GM23338 (cell line): ENCODE measurements at regions not wholly inside any gene's neighbourhood (a gene's known extent, or its start where the extent isn't known, plus 50 kb on each side); places are given as distances from the start of the nearest gene placed in this dataset.

Experiments
- ATAC-seq: fragments of 200-7000 bp; cut with Tn5 transposase; 3 replicates; pipeline ENCODE4 v1.9.1; 2020
- DNase-seq: peaks from one replicate; pipeline ENCODE4 v3.0.0-alpha.2; 2015; ENCODE audit warnings: low spot score
- H2AFZ ChIP-seq: fragments of 200-600 bp; sonication (generic); 2 replicates; pipeline ENCODE4 v1.8.0; 2016; ENCODE audit warnings: antibody characterized with exemption, mild to moderate bottlenecking, moderate library complexity
- H3F3A ChIP-seq: fragments of 200-600 bp; sonication (generic); replicated peaks from 2 replicates; pipeline ENCODE4 v1.8.0; 2017; ENCODE audit warnings: antibody characterized with exemption, mixed run types, low read depth
- H3K27ac ChIP-seq: fragments of 200-600 bp; sonication (generic); 2 replicates; pipeline ENCODE4 v1.6.1; 2016; ENCODE audit warnings: low read depth
- H3K27me3 ChIP-seq: fragments of 200-600 bp; sonication (generic); 2 replicates; pipeline ENCODE4 v1.8.0; 2016; ENCODE audit warnings: mild to moderate bottlenecking, mixed run types, moderate library complexity; ENCODE audit not compliant: insufficient read depth
- H3K36me3 ChIP-seq: fragments of 200-600 bp; sonication (generic); 2 replicates; pipeline ENCODE4 v1.8.0; 2016; ENCODE audit warnings: mild to moderate bottlenecking; ENCODE audit not compliant: insufficient read depth
- H3K4me1 ChIP-seq: fragments of 200-600 bp; sonication (generic); 2 replicates; pipeline ENCODE4 v1.8.0; 2016; ENCODE audit warnings: mild to moderate bottlenecking, moderate library complexity; ENCODE audit not compliant: insufficient read depth
- H3K4me2 ChIP-seq: fragments of 200-600 bp; sonication (generic); 2 replicates; pipeline ENCODE4 v1.7.1; 2017; ENCODE audit warnings: mixed run types
- H3K4me3 ChIP-seq: fragments of 200-600 bp; sonication (generic); 2 replicates; pipeline ENCODE4 v1.6.1; 2016; ENCODE audit warnings: mixed run types
- H3K79me2 ChIP-seq: fragments of 200-600 bp; sonication (generic); replicated peaks from 2 replicates; pipeline ENCODE4 v1.8.0; 2017; ENCODE audit warnings: mild to moderate bottlenecking; ENCODE audit not compliant: insufficient read depth
- H3K9me2 ChIP-seq: fragments of 200-600 bp; sonication (generic); 2 replicates; pipeline ENCODE4 v1.8.0; 2017; ENCODE audit not compliant: insufficient read depth
- H4K20me1 ChIP-seq: fragments of 200-600 bp; sonication (generic); replicated peaks from 2 replicates; pipeline ENCODE4 v1.8.0; 2017; ENCODE audit warnings: mild to moderate bottlenecking; ENCODE audit not compliant: insufficient read depth
- H3K27ac Mint-ChIP-seq: 2 replicates; pipeline ENCODE4 v1.8.0; 2020; ENCODE audit warnings: inconsistent platforms, mild to moderate bottlenecking, moderate library complexity, mixed read lengths
- H3K27me3 Mint-ChIP-seq: 3 replicates; pipeline ENCODE4 v1.8.0; 2022; ENCODE audit warnings: low read depth, mild to moderate bottlenecking, moderate library complexity, mixed read lengths, inconsistent platforms; ENCODE audit not compliant: insufficient read depth, poor library complexity
- H3K36me3 Mint-ChIP-seq: 3 replicates; pipeline ENCODE4 v1.8.0; 2021; ENCODE audit warnings: low read depth, mild to moderate bottlenecking, inconsistent platforms, moderate library complexity, mixed read lengths
- H3K4me1 Mint-ChIP-seq: 3 replicates; pipeline ENCODE4 v1.8.0; 2020; ENCODE audit warnings: mild to moderate bottlenecking, inconsistent platforms, mixed read lengths
- H3K4me3 Mint-ChIP-seq: 3 replicates; pipeline ENCODE4 v1.8.0; 2021; ENCODE audit warnings: moderate library complexity, mild to moderate bottlenecking, inconsistent platforms, mixed read lengths
- H3K9me3 Mint-ChIP-seq: 3 replicates; pipeline ENCODE4 v1.8.0; 2020; ENCODE audit warnings: moderate library complexity, mild to moderate bottlenecking, inconsistent platforms, mixed read lengths
- CREB1 ChIP-seq: fragments of 250-450 bp; sonication (Bioruptor Pico); IDR thresholded peaks from 2 replicates; pipeline ENCODE4 v1.5.0; 2020; ENCODE audit warnings: low read depth, mild to moderate bottlenecking, moderate library complexity
- ETS1 ChIP-seq: IDR thresholded peaks from 2 replicates; pipeline ENCODE4 v1.6.1; 2016; ENCODE audit warnings: antibody characterized with exemption
- EZH2 ChIP-seq: fragments of 200-600 bp; sonication (generic); IDR thresholded peaks from one replicate; pipeline ENCODE4 v1.8.0; 2017; ENCODE audit warnings: antibody characterized with exemption, mild to moderate bottlenecking, low read depth; ENCODE audit not compliant: unreplicated experiment
- EZH2phosphoT487 ChIP-seq: fragments of 200-600 bp; sonication (generic); IDR thresholded peaks from one replicate; pipeline ENCODE4 v1.8.1; 2018; ENCODE audit warnings: antibody characterized with exemption; ENCODE audit not compliant: unreplicated experiment
- JUNB ChIP-seq: IDR thresholded peaks from one replicate; pipeline ENCODE4 v1.6.1; 2016; ENCODE audit warnings: antibody characterized with exemption; ENCODE audit not compliant: unreplicated experiment
- ZNF331 ChIP-seq: fragments of 250-450 bp; sonication (Bioruptor Pico); IDR thresholded peaks from 2 replicates; pipeline ENCODE4 v1.5.0; 2020; ENCODE audit warnings: low read depth, mild to moderate bottlenecking, moderate library complexity
- TF ChIP-seq, protein P1 (sequence below): IDR thresholded peaks from one replicate; pipeline ENCODE4 v1.6.1; 2018; ENCODE audit warnings: antibody characterized with exemption; ENCODE audit not compliant: unreplicated experiment
- TF ChIP-seq, protein P2 (sequence below), 2 experiments: fragments of 200-600 bp in 1 of 2; sonication (generic) in 1 of 2; conservative IDR thresholded peaks; 2 replicates each; pipeline versions ENCODE4 v1.5.1 to v1.6.1; 2016 to 2017; ENCODE audit warnings: antibody characterized with exemption in 2 of 2, low read depth in 2 of 2, mild to moderate bottlenecking in 2 of 2, moderate library complexity in 1 of 2

DNA sequence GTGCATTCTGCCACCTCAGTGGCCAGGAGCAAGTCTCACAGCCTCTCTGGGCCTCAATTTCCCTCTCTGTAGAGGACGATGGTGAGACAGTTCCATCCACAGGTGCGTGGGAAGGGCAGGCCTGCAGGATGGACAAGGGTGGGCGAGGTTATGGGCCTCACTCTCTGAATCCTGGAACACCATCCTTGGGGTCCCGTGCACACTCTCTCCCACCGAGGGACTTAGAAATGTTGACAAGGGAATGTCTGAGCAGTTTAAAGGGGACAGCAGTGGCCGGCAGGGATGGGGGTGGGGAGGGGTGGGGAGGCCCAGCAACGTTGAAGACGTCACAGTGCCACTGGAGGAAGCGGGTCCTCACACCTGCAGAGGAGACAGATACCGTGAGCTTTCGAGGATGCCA, 111.5 kb downstream of the FOXL3 start (continued):
- TF ChIP-seq, protein P1, sequence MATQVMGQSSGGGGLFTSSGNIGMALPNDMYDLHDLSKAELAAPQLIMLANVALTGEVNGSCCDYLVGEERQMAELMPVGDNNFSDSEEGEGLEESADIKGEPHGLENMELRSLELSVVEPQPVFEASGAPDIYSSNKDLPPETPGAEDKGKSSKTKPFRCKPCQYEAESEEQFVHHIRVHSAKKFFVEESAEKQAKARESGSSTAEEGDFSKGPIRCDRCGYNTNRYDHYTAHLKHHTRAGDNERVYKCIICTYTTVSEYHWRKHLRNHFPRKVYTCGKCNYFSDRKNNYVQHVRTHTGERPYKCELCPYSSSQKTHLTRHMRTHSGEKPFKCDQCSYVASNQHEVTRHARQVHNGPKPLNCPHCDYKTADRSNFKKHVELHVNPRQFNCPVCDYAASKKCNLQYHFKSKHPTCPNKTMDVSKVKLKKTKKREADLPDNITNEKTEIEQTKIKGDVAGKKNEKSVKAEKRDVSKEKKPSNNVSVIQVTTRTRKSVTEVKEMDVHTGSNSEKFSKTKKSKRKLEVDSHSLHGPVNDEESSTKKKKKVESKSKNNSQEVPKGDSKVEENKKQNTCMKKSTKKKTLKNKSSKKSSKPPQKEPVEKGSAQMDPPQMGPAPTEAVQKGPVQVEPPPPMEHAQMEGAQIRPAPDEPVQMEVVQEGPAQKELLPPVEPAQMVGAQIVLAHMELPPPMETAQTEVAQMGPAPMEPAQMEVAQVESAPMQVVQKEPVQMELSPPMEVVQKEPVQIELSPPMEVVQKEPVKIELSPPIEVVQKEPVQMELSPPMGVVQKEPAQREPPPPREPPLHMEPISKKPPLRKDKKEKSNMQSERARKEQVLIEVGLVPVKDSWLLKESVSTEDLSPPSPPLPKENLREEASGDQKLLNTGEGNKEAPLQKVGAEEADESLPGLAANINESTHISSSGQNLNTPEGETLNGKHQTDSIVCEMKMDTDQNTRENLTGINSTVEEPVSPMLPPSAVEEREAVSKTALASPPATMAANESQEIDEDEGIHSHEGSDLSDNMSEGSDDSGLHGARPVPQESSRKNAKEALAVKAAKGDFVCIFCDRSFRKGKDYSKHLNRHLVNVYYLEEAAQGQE = no peak
- TF ChIP-seq, protein P2, sequence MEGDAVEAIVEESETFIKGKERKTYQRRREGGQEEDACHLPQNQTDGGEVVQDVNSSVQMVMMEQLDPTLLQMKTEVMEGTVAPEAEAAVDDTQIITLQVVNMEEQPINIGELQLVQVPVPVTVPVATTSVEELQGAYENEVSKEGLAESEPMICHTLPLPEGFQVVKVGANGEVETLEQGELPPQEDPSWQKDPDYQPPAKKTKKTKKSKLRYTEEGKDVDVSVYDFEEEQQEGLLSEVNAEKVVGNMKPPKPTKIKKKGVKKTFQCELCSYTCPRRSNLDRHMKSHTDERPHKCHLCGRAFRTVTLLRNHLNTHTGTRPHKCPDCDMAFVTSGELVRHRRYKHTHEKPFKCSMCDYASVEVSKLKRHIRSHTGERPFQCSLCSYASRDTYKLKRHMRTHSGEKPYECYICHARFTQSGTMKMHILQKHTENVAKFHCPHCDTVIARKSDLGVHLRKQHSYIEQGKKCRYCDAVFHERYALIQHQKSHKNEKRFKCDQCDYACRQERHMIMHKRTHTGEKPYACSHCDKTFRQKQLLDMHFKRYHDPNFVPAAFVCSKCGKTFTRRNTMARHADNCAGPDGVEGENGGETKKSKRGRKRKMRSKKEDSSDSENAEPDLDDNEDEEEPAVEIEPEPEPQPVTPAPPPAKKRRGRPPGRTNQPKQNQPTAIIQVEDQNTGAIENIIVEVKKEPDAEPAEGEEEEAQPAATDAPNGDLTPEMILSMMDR (conservative IDR thresholded peaks at IDR 0.05; ENCODE audit: low read depth in 2 of 2) = no peak
- TF ChIP-seq ETS1 = no peak
- TF ChIP-seq EZH2phosphoT487 = no peak
- no peak for TF ChIP-seq ZNF331 (CRISPR knock-in tag)
- no peak for TF ChIP-seq EZH2
- TF ChIP-seq CREB1 = no peak
- no peak for TF ChIP-seq JUNB

DNA sequence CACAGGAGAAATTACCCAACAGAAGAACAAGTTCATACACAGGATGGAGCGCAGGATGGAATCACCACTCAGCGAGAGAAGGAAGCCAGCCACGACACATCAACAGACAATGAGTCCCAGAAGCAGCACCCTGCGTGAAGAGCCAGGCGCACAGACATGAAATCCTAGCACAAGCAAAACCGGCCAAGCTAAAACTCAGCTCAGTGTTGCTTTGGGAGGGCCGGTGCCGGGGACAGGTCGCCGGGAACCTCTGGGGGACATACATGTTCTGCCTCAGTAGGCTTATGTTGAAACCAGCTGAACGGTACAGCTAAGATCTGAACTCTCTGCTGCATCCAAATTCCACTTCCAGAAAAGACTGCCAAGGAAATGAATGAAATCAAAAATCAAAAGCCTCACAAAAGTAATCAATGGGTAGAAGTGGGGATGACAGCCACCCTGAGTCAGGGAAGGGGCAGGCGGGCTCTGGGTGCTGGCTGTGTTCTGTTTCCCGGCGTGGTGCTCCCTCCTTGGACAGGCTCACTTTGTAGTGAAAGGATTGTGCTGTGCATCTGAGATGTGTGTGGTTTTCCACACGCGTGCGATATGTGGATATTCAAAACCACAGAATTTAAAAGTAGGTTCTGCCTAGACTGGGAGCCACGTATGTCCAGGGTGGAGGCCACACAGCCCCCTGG, 114.7 kb downstream of the PDGFA start:
- H3K4me3 Mint-ChIP-seq = no peak overlapping the region
- no peak overlapping the region for H3K27ac Mint-ChIP-seq
- ATAC-seq (no peak), DNase-seq (no peak)
- no peak overlapping the region for H3K27ac ChIP-seq
- no peak overlapping the region for H3K4me3 ChIP-seq
- no peaks in the 10 kb centered on the region for H4K20me1 ChIP-seq
- H3K9me3 Mint-ChIP-seq = peaks cover 17% of the 10 kb centered on the region
- no peaks in the 10 kb centered on the region for H3K9me2 ChIP-seq
- peaks cover 4% of the 10 kb centered on the region; the same call in 2 of the 3 replicates for H3K4me1 Mint-ChIP-seq
- peaks cover 10% of the 10 kb centered on the region for H3K36me3 Mint-ChIP-seq
- TF ChIP-seq CREB1 (no peak), ETS1 (no peak), EZH2phosphoT487 (no peak)
- no peaks in the 10 kb centered on the region for H3K79me2 ChIP-seq
- H3F3A ChIP-seq = no peaks in the 10 kb centered on the region
- no peaks in the 10 kb centered on the region for H3K36me3 ChIP-seq
- peaks cover 7% of the 10 kb centered on the region for H3K27me3 Mint-ChIP-seq
- H3K4me1 ChIP-seq = no peaks in the 10 kb centered on the region
- H3K27me3 ChIP-seq = no peaks in the 10 kb centered on the region
- no peak overlapping the region for H3K4me2 ChIP-seq
- H2AFZ ChIP-seq = no peak overlapping the region
